ENCODE measurements at regions not wholly inside any gene's neighbourhood (a gene's known extent, or its start where the extent isn't known, plus 50 kb on each side); places are given as distances from the start of the nearest gene placed in this dataset.
"Not testable (repeated sequence)": the region's sequence is repeated elsewhere in the genome, so short reads cannot be mapped to it uniquely, and the experiment has no call there.

DNA sequence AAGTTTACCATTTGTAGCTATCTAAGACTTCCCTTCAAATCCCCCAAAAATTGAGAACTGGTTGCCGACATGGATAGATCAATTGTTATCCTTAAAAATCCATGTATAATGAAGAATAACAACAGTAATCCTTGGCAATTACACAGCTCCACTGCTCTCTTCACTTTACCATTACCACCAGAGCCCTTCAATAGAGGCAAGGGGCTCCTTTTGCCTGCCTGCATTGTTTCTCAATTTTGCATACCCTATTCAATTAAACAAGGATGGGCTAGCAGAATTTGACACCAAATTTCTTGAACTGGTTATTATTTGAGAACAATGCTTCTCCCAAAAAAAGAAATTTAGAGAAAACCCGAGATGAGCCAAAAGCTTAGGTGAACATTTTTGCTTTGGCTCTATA is 387.8 kb upstream of the PKN2 start:
- no peak for DNase-seq (ENCODE audit: low read depth)

GRCh38 chr1:88296642-88297041 is 387.4 kb upstream of the PKN2 start:
- no peak for DNase-seq (ENCODE audit: low read depth)

GRCh38 chr1:88298506-88298905 is 385.6 kb upstream of the PKN2 start:
- DNase-seq (ENCODE audit: low read depth), result no peak

DNA sequence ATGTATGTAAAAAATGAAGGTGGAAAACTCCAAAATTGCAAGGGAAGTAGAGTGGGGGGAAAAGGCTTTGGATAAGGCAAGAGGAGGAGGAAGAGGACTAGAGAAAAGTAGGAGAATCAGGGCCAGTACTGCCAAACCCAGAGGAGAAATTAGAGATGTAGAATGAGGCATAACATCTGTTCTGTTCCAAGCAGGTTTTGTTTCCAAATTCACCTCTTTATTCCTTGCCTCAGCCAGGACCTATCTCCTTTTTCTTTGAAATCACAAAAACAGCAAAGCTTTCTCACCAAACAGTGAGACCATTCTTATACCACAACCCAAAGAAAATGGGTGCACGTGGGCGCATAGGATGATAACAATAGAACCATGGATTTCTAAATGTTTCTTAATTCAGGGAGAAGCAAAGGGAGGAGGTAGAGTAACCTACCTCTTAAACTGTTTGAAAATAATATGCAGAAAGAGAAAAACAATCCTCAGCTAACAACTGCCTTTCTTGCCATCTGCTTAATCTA is 383.3 kb upstream of the PKN2 start:
- no peak for DNase-seq (ENCODE audit: low read depth)

- no peak for DNase-seq (ENCODE audit: low read depth)
These were observed 381.1 kb upstream of the PKN2 start for GRCh38 chr1:88302843-88303486.

DNA sequence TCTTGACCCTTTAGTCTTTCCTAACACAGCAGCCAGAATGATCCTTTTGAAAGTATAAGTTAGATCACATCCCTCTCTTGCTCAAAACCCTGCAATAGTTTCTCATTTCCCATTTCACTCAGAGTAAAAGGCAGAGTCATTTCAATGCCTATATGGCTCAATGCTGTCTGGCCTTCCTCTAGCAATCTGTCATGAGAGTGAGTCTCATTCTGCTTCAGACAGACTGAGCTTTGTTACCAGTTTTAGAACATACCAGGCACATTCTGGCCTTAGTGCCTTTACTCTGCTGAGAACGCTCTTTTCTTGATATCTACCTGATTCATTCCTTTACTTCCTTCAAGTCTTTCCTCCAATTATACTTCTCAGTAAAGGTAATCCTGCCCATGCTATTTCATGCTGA is 372.8 kb upstream of the PKN2 start:
- DNase-seq (ENCODE audit: low read depth), result no peak

GRCh38 chr1:88311907-88312306 is 372.2 kb upstream of the PKN2 start:
- DNase-seq (ENCODE audit: low read depth), result no peak

GRCh38 chr1:88317396-88317795 is 366.7 kb upstream of the PKN2 start:
- no peak for DNase-seq (ENCODE audit: low read depth)

- DNase-seq (ENCODE audit: low read depth), result no peak
These were observed 365.3 kb upstream of the PKN2 start for GRCh38 chr1:88318740-88319139.

DNA sequence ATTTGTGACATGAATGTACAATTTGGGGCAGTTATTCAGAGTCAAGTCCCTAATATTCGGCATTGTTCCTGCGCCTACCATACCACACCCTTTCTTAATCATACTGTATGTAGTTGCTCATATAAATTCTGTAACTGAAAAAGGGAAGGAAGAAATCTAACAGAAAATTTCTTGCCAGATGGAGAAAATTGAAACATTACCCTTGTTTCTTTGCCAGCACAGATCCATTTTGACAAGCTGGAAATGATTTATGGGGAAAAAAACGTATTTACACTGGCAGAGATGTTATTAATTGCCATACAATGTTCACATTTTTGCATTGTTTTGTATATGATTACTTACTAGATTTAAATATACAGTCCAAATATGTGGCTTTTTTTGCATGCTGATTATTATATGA is 363.8 kb upstream of the PKN2 start:
- DNase-seq (ENCODE audit: low read depth), result no peak

- no peak for DNase-seq (ENCODE audit: low read depth)
These were observed 362.4 kb upstream of the PKN2 start for GRCh38 chr1:88321706-88322105.

GRCh38 chr1:88324899-88325298 is 359.2 kb upstream of the PKN2 start:
- DNase-seq (ENCODE audit: low read depth), result no peak

DNA sequence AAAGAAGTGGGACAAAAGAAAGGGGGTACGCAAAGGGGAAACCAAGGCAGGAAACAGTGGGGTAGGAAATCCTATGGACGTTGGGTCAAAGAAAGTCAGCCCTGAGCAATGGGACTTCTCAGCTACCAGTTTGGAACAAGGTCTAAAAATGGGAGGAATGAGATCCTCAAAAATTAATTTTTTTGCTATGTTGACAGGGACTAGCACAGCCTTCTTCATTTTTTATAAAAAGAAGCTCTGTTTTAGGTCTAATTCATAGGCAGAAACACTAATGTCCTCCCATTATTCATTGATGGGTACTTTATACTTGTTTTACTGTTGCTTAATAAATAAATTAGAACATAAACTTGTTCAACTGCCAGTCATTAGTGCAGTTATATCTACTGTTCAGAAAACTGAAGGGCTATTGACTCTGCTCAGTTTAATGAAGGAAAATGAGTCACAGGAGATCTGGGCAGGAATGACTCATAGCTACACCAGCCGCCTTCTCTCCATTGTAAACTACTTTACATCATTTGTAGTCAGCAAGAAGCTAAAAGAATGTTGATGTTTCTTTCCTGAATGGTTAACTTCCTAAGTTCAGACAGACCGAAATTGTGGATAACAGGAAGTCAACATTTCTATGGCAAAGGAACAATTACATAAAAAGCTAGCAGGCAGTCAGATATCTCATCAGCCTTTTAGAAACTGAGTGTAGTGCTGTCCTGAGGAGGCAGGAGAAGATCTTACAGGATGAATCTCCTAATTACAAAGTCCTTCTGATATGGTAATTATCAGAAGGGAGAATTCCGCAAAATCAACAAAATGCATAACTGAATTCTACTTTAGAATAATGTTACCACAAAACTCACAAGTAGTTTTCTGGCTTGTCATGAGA is 356.4 kb upstream of the PKN2 start:
- no peak for DNase-seq (ENCODE audit: low read depth)

DNA sequence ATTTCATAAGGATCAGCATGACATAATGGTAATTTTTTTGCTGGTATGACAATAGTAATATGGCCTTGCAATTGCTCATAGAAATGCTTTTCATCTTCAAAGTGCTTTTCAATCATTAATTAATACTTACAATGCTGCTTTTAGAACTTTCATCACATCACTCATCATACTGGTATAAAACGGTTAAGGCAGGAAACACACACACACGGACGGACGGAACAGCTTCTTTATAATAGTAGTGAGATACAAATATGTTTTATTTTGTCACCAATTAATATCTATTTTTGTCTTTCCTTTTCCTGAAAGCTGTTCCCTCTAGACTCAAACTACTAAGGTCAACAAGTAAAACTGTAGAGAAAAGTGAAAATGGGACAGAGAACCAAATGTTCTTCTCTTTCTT is 353.9 kb upstream of the PKN2 start:
- DNase-seq (ENCODE audit: low read depth), result no peak

- no peak for DNase-seq (ENCODE audit: low read depth)
These were observed 350.9 kb upstream of the PKN2 start for GRCh38 chr1:88333086-88333695.

DNA sequence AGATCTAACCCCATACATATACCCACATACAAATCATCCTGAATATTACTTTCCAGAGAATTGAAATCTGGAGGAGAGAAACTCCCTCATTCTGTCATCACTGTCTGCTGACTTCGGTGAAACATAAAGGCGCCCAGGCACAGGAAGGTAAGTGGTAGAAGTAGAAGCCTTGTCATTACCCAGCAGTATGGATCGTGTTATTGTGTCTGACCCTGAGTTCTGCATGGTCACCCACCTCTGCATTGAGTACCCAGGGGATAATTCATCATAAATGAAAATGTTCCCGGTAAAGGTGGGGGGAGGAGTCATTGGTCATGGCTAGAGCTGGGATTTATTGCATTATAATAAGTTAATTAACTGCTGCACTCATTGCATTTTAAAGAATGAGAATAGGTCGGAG is 342.6 kb upstream of the PKN2 start:
- DNase-seq (ENCODE audit: low read depth), result no peak

- not testable (repeated sequence) for DNase-seq (ENCODE audit: low read depth)
These were observed 342.0 kb upstream of the PKN2 start for GRCh38 chr1:88342081-88342480.

DNA sequence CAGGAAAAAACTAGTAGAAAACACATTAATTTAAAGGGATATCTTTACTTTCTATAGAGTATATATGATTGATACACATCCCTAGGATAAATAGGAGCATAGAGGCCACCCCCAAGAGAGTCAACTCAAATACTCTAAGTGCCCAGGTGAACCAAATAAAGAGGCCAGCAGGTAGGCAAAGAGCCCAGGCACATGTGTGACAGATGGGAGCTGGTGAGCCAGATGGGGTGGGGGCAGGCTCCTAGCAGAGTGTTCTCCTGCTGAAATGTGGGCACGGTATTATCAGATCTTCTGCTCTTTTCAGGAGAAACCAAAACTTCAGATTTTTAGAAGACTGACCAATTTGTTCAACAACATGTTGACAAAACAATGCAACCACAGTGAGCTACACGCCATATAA is 333.4 kb upstream of the PKN2 start:
- no peak for DNase-seq (ENCODE audit: low read depth)

- DNase-seq (ENCODE audit: low read depth), result no peak
These were observed 332.1 kb upstream of the PKN2 start for GRCh38 chr1:88351960-88352359.

- no peak for DNase-seq (ENCODE audit: low read depth)
These were observed 329.8 kb upstream of the PKN2 start for GRCh38 chr1:88354256-88354655.

- DNase-seq (ENCODE audit: low read depth), result no peak
These were observed 326.3 kb upstream of the PKN2 start for GRCh38 chr1:88357729-88358128.

DNA sequence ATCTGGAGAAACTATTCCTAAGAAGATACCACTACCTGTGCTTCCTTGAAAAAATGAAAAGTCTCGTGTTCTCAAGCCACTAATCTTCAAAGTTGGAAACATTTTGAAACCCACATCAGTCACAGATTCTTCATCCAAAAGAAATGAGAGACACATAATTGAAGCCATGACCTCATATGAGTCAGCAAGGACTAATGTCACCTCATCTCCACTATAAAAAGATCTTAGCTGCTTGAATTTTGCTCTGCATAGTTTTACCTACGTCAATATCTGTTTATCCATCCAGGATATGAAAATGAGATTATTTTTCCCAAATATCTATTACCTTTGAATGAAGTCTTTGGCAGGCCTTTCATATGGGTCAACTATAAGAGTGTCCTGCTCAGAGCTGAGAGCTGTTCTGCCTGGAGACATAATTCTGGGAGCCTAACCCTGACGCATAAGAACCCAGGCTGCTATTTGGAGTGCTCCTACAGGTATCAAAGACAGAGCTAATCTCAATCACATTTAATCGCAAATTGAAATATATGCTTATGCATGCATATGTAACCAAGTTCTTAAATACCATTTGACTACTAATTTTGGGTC is 312.5 kb upstream of the PKN2 start:
- no peak for DNase-seq (ENCODE audit: low read depth)

DNA sequence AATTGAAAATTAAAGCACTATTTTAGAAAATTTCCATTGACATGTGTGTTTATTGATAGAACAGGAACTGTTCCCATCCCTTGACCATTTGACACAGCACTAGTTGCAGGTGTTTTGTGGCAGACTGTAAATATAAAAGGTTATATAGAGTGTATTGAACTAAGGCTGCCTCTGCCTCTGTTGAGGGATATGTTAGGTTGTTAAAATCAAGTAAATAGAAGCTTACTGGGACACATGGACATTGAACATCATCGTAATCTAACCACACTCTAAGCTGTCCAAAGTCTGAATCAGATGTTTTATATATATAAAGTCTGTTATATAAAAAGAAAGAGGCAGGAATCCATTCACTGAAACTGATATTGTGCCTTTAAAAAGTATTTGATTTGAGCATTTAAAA is 308.1 kb upstream of the PKN2 start:
- no peak for DNase-seq (ENCODE audit: low read depth)
